ENCODE measurements at regions not wholly inside any gene's neighbourhood (a gene's known extent, or its start where the extent isn't known, plus 50 kb on each side); places are given as distances from the start of the nearest gene placed in this dataset.

DNA sequence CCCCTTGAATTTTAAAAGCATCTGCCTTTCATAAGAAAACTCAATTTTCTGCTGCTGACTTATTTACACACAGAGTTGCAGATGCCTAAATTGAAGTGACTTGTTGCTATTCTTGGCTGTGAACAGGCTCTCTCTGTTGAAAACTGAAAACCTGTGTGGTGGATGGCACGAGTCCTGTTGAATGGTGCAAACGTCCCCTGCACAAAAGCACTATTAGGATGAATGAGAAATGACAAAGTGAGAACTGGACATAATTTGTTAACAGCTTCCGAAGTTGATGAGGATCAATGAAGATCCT, 201.7 kb upstream of the PREP start:
- TF ChIP-seq, protein P1, sequence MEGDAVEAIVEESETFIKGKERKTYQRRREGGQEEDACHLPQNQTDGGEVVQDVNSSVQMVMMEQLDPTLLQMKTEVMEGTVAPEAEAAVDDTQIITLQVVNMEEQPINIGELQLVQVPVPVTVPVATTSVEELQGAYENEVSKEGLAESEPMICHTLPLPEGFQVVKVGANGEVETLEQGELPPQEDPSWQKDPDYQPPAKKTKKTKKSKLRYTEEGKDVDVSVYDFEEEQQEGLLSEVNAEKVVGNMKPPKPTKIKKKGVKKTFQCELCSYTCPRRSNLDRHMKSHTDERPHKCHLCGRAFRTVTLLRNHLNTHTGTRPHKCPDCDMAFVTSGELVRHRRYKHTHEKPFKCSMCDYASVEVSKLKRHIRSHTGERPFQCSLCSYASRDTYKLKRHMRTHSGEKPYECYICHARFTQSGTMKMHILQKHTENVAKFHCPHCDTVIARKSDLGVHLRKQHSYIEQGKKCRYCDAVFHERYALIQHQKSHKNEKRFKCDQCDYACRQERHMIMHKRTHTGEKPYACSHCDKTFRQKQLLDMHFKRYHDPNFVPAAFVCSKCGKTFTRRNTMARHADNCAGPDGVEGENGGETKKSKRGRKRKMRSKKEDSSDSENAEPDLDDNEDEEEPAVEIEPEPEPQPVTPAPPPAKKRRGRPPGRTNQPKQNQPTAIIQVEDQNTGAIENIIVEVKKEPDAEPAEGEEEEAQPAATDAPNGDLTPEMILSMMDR (IDR thresholded peaks at IDR 0.05), result no peak
- no peak for TF ChIP-seq POLR2A (IDR thresholded peaks at IDR 0.05)

Measured in transverse colon (tissue), 3 donors.